GM23248 (cell line): ENCODE measurements at regions not wholly inside any gene's neighbourhood (a gene's known extent, or its start where the extent isn't known, plus 50 kb on each side); places are given as distances from the start of the nearest gene placed in this dataset.

Experiments used
- DNase-seq: peaks from one replicate; pipeline ENCODE4 v3.0.0-alpha.2; 2015
- H2AFZ ChIP-seq: fragments of 200-600 bp; sonication (generic); 2 replicates; pipeline ENCODE4 v1.6.1; 2016; ENCODE audit warnings: antibody characterized with exemption
- H3F3A ChIP-seq: fragments of 200-600 bp; sonication (generic); 2 replicates; pipeline ENCODE4 v1.6.1; 2016; ENCODE audit warnings: mild to moderate bottlenecking, antibody characterized with exemption, mixed run types; ENCODE audit not compliant: insufficient read depth
- H3K27ac ChIP-seq: fragments of 200-600 bp; sonication (generic); 2 replicates; pipeline ENCODE4 v1.5.1; 2016; ENCODE audit warnings: mild to moderate bottlenecking
- H3K27me3 ChIP-seq: fragments of 200-600 bp; sonication (generic); replicated peaks from 2 replicates; pipeline ENCODE4 v1.6.1; 2016; ENCODE audit warnings: mild to moderate bottlenecking; ENCODE audit not compliant: insufficient read depth
- H3K36me3 ChIP-seq: fragments of 200-600 bp; sonication (generic); 2 replicates; pipeline ENCODE4 v1.6.1; 2016; ENCODE audit warnings: low read depth, mild to moderate bottlenecking
- H3K4me1 ChIP-seq: fragments of 200-600 bp; sonication (generic); 2 replicates; pipeline ENCODE4 v1.6.1; 2016; ENCODE audit warnings: mild to moderate bottlenecking; ENCODE audit not compliant: insufficient read depth
- H3K4me2 ChIP-seq: fragments of 200-600 bp; sonication (generic); one replicate; pipeline ENCODE4 v1.6.1; 2016; ENCODE audit warnings: mild to moderate bottlenecking; ENCODE audit not compliant: unreplicated experiment
- H3K4me3 ChIP-seq: fragments of 200-600 bp; sonication (generic); 2 replicates; pipeline ENCODE4 v1.5.1; 2016; ENCODE audit warnings: mild to moderate bottlenecking
- H3K79me2 ChIP-seq: fragments of 200-600 bp; sonication (generic); 2 replicates; pipeline ENCODE4 v1.6.1; 2016; ENCODE audit warnings: mild to moderate bottlenecking; ENCODE audit not compliant: insufficient read depth
- H3K9ac ChIP-seq: fragments of 200-600 bp; sonication (generic); 2 replicates; pipeline ENCODE4 v1.6.1; 2016; ENCODE audit warnings: mild to moderate bottlenecking
- H3K9me2 ChIP-seq: fragments of 200-600 bp; sonication (generic); 2 replicates; pipeline ENCODE4 v1.6.1; 2016; ENCODE audit warnings: mixed run types, mild to moderate bottlenecking, moderate library complexity; ENCODE audit not compliant: insufficient read depth
- H3K9me3 ChIP-seq: fragments of 200-600 bp; sonication (generic); one replicate; pipeline ENCODE4 v1.6.1; 2017; ENCODE audit warnings: low read depth
- H4K20me1 ChIP-seq: fragments of 200-600 bp; sonication (generic); 2 replicates; pipeline ENCODE4 v1.6.0; 2016; ENCODE audit not compliant: insufficient read depth
- EZH2 ChIP-seq: fragments of 200-600 bp; sonication (generic); IDR thresholded peaks from 2 replicates; pipeline ENCODE4 v1.6.1; 2018; ENCODE audit warnings: antibody characterized with exemption, mild to moderate bottlenecking; ENCODE audit not compliant: insufficient read depth, poor library complexity, severe bottlenecking
- EZH2phosphoT487 ChIP-seq: fragments of 200-600 bp; sonication (generic); IDR thresholded peaks from 2 replicates; pipeline ENCODE4 v1.6.1; 2018; ENCODE audit warnings: antibody characterized with exemption, moderate library complexity, mild to moderate bottlenecking, low read depth; ENCODE audit not compliant: insufficient read depth
- WGBS, 2 experiments: methylation state at CpG; one replicate each; pipeline ENCODE4 v1.1.6; 2015 to 2017; ENCODE audit warnings: low lambda C conversion rate in 2 of 2, low coverage in 1 of 2; ENCODE audit errors: missing lambda C conversion rate in 2 of 2; 5-methylcytosine and 5-hydroxymethylcytosine counted together
- in situ Hi-C: fragments of 300-500 bp; cut with MboI; formaldehyde crosslinking; loops from 2 replicates; pipeline ENCODE4 v1.15.0; 2020

GRCh38 chr6:112469306-112469705 is 122.2 kb downstream of the RFPL4B start:
- H3K27ac ChIP-seq: peak overlapping the region; percentile 44
- H3K4me1 ChIP-seq: peaks cover 37% of the 10 kb centered on the region
- TF ChIP-seq EZH2phosphoT487 (no peak), EZH2 (no peak)
- 66 to 75% methylated on average over 2 of the region's 2 CpGs for WGBS, 2 experiments
- no peaks in the 10 kb centered on the region for H3K27me3 ChIP-seq
- peak overlapping the region; percentile 55 for H2AFZ ChIP-seq
- H3K4me3 ChIP-seq: no peak overlapping the region
- H3K9me2 ChIP-seq: no peaks in the 10 kb centered on the region
- H3K9ac ChIP-seq: peak overlapping the region; percentile 37; the same call in 1 of the 2 replicates
- no peak for DNase-seq
- no peaks in the 10 kb centered on the region for H3K36me3 ChIP-seq
- peak overlapping the region; percentile 19 for H3K4me2 ChIP-seq
- no peaks in the 10 kb centered on the region for H3K9me3 ChIP-seq
- peaks cover 12% of the 10 kb centered on the region for H3F3A ChIP-seq
- in situ Hi-C loops: no loop called here
- no peaks in the 10 kb centered on the region for H3K79me2 ChIP-seq
- no peaks in the 10 kb centered on the region for H4K20me1 ChIP-seq

- H3K9me2 ChIP-seq: no peaks in the 10 kb centered on the region
- no peaks in the 10 kb centered on the region for H3K36me3 ChIP-seq
- no peak overlapping the region for H3K4me2 ChIP-seq
- H3F3A ChIP-seq: peaks cover 12% of the 10 kb centered on the region
- H3K79me2 ChIP-seq: no peaks in the 10 kb centered on the region
- no peak overlapping the region for H2AFZ ChIP-seq
- H3K27ac ChIP-seq: peak overlapping the region; percentile 11; the same call in 1 of the 2 replicates
- peak; percentile 59 for DNase-seq
- in situ Hi-C loops: no loop called here
- H4K20me1 ChIP-seq: no peaks in the 10 kb centered on the region
- no peak for TF ChIP-seq EZH2
- no peak for TF ChIP-seq EZH2phosphoT487
- H3K4me3 ChIP-seq: no peak overlapping the region
- WGBS, 2 experiments: 91 to 93% methylated on average over 4 of the region's 4 CpGs
- H3K4me1 ChIP-seq: peaks cover 47% of the 10 kb centered on the region
- H3K9ac ChIP-seq: no peak overlapping the region
- H3K9me3 ChIP-seq: no peaks in the 10 kb centered on the region
- no peaks in the 10 kb centered on the region for H3K27me3 ChIP-seq
Observed at GRCh38 chr6:112470376-112470775, 123.2 kb downstream of the RFPL4B start.

GRCh38 chr6:112470950-112471349 is 123.8 kb downstream of the RFPL4B start:
- in situ Hi-C loops: no loop called here
- H4K20me1 ChIP-seq: no peaks in the 10 kb centered on the region
- H3K9me2 ChIP-seq: no peaks in the 10 kb centered on the region
- no peak overlapping the region for H3K4me2 ChIP-seq
- H3K27ac ChIP-seq: no peak overlapping the region
- no peak overlapping the region for H3K9ac ChIP-seq
- DNase-seq: no peak
- no peaks in the 10 kb centered on the region for H3K27me3 ChIP-seq
- H3K4me1 ChIP-seq: peaks cover 51% of the 10 kb centered on the region
- no peaks in the 10 kb centered on the region for H3K36me3 ChIP-seq
- 100% methylated on average over 1 of the region's 1 CpG for WGBS, 2 experiments
- no peaks in the 10 kb centered on the region for H3K9me3 ChIP-seq
- peaks cover 12% of the 10 kb centered on the region for H3F3A ChIP-seq
- H3K79me2 ChIP-seq: no peaks in the 10 kb centered on the region
- TF ChIP-seq EZH2phosphoT487 (no peak), EZH2 (no peak)
- no peak overlapping the region for H2AFZ ChIP-seq
- H3K4me3 ChIP-seq: no peak overlapping the region

GRCh38 chr6:112475083-112475482 is 128.0 kb downstream of the RFPL4B start:
- no peaks in the 10 kb centered on the region for H3K27me3 ChIP-seq
- no peak overlapping the region for H2AFZ ChIP-seq
- H3K9ac ChIP-seq: peak overlapping the region; percentile 67
- in situ Hi-C loops: no loop called here
- TF ChIP-seq EZH2: no peak
- no peak for TF ChIP-seq EZH2phosphoT487
- H3K36me3 ChIP-seq: no peaks in the 10 kb centered on the region
- peaks cover 33% of the 10 kb centered on the region for H3K4me1 ChIP-seq
- no peaks in the 10 kb centered on the region for H3K79me2 ChIP-seq
- H4K20me1 ChIP-seq: no peaks in the 10 kb centered on the region
- H3K4me2 ChIP-seq: no peak overlapping the region
- peak overlapping the region; percentile 72 for H3K27ac ChIP-seq
- peak; percentile 88 for DNase-seq
- 0 out of 2 replicates have a peak, but pooled peaks cover 8% of the 10 kb centered on the region for H3F3A ChIP-seq
- H3K9me3 ChIP-seq: no peaks in the 10 kb centered on the region
- no peak overlapping the region for H3K4me3 ChIP-seq
- H3K9me2 ChIP-seq: no peaks in the 10 kb centered on the region

GRCh38 chr6:112477125-112477524 is 130.0 kb downstream of the RFPL4B start:
- Histone ChIP-seq H3K27me3 (no peaks in the 10 kb centered on the region), H3K4me1 (peaks cover 39% of the 10 kb centered on the region), H3K4me2 (no peak overlapping the region), H4K20me1 (no peaks in the 10 kb centered on the region), H3K27ac (no peak overlapping the region), H3K79me2 (no peaks in the 10 kb centered on the region), H3K9ac (no peak overlapping the region), H3F3A (peaks cover 13% of the 10 kb centered on the region; the same call in 1 of the 2 replicates), H3K4me3 (no peak overlapping the region), H3K36me3 (no peaks in the 10 kb centered on the region), H2AFZ (no peak overlapping the region), H3K9me2 (no peaks in the 10 kb centered on the region), H3K9me3 (no peaks in the 10 kb centered on the region)
- DNase-seq: no peak
- in situ Hi-C loops: no loop called here
- TF ChIP-seq EZH2phosphoT487 (no peak), EZH2 (no peak)
- WGBS, 2 experiments: 90 to 92% methylated on average over 5 of the region's 5 CpGs
